ENCODE measurements at regions not wholly inside any gene's neighbourhood (a gene's known extent, or its start where the extent isn't known, plus 50 kb on each side); places are given as distances from the start of the nearest gene placed in this dataset.

GRCh38 chr6:119540417-119540816 is 190.9 kb upstream of the MAN1A1 start:
- no peak for DNase-seq (ENCODE audit: low read depth in 2 of 2)
- H3K9ac ChIP-seq (ENCODE audit: insufficient read depth, low read length): no peak overlapping the region
- H3K9me3 ChIP-seq (ENCODE audit: control insufficient read depth, insufficient read depth, low read depth, low read length): no peaks in the 10 kb centered on the region
- H3K4me3 ChIP-seq (replicated peaks in 1 of 4; ENCODE audit: control extremely low read depth in 1 of 4, insufficient read depth in 1 of 4, low read depth in 3 of 4, low read length in 4 of 4): no peak overlapping the region
- H3K4me2 ChIP-seq (ENCODE audit: extremely low read depth, insufficient read depth, low read length): peak overlapping the region; percentile 1
- TF ChIP-seq CTCF (conservative IDR thresholded peaks at IDR 0.05 in 1 of 2, IDR thresholded peaks at IDR 0.05 in 1 of 2; ENCODE audit: low read depth in 1 of 2, low read length in 2 of 2) (no peak), EZH2 (IDR thresholded peaks at IDR 0.05; ENCODE audit: low read length, missing control alignments) (no peak)
- H3K27me3 ChIP-seq (ENCODE audit: control insufficient read depth, insufficient read depth, low read length): no peaks in the 10 kb centered on the region
- H4K20me1 ChIP-seq (ENCODE audit: control insufficient read depth, extremely low read depth, insufficient read depth, low read length): no peaks in the 10 kb centered on the region
- H2AFZ ChIP-seq (ENCODE audit: low read length): no peak overlapping the region
- no peaks in the 10 kb centered on the region for H3K36me3 ChIP-seq (ENCODE audit: control insufficient read depth, insufficient read depth, low read length)
- peak overlapping the region; percentile 2 for H3K27ac ChIP-seq (ENCODE audit: insufficient read depth, low read length)
- H3K4me1 ChIP-seq (ENCODE audit: control insufficient read depth, extremely low read depth, insufficient read depth, low read length): peaks cover 14% of the 10 kb centered on the region
- H3K79me2 ChIP-seq (ENCODE audit: control insufficient read depth, insufficient read depth, low read length): no peaks in the 10 kb centered on the region

GRCh38 chr6:119539066-119539746 is 189.6 kb upstream of the MAN1A1 start:
- DNase-seq (ENCODE audit: low read depth in 2 of 2): no peak
- Histone ChIP-seq H3K4me1 (ENCODE audit: control insufficient read depth, extremely low read depth, insufficient read depth, low read length) (peaks cover 14% of the 10 kb centered on the region), H3K79me2 (ENCODE audit: control insufficient read depth, insufficient read depth, low read length) (no peaks in the 10 kb centered on the region), H3K27me3 (ENCODE audit: control insufficient read depth, insufficient read depth, low read length) (no peaks in the 10 kb centered on the region), H2AFZ (ENCODE audit: low read length) (no peak overlapping the region), H3K9ac (ENCODE audit: insufficient read depth, low read length) (no peak overlapping the region), H3K27ac (ENCODE audit: insufficient read depth, low read length) (no peak overlapping the region), H3K4me2 (ENCODE audit: extremely low read depth, insufficient read depth, low read length) (no peak overlapping the region), H3K4me3 (replicated peaks in 1 of 4; ENCODE audit: control extremely low read depth in 1 of 4, insufficient read depth in 1 of 4, low read depth in 3 of 4, low read length in 4 of 4) (no peak overlapping the region), H3K9me3 (ENCODE audit: control insufficient read depth, insufficient read depth, low read depth, low read length) (no peaks in the 10 kb centered on the region), H3K36me3 (ENCODE audit: control insufficient read depth, insufficient read depth, low read length) (no peaks in the 10 kb centered on the region), H4K20me1 (ENCODE audit: control insufficient read depth, extremely low read depth, insufficient read depth, low read length) (no peaks in the 10 kb centered on the region)
- no peak for TF ChIP-seq CTCF (conservative IDR thresholded peaks at IDR 0.05 in 1 of 2, IDR thresholded peaks at IDR 0.05 in 1 of 2; ENCODE audit: low read depth in 1 of 2, low read length in 2 of 2)
- no peak for TF ChIP-seq EZH2 (IDR thresholded peaks at IDR 0.05; ENCODE audit: low read length, missing control alignments)

GRCh38 chr6:119536666-119537065 is 187.1 kb upstream of the MAN1A1 start:
- peaks cover 19% of the 10 kb centered on the region for H3K4me1 ChIP-seq (ENCODE audit: control insufficient read depth, extremely low read depth, insufficient read depth, low read length)
- H3K27me3 ChIP-seq (ENCODE audit: control insufficient read depth, insufficient read depth, low read length): no peaks in the 10 kb centered on the region
- DNase-seq (ENCODE audit: low read depth in 2 of 2): no peak
- no peak overlapping the region for H3K27ac ChIP-seq (ENCODE audit: insufficient read depth, low read length)
- no peak overlapping the region for H3K4me2 ChIP-seq (ENCODE audit: extremely low read depth, insufficient read depth, low read length)
- H3K9me3 ChIP-seq (ENCODE audit: control insufficient read depth, insufficient read depth, low read depth, low read length): no peaks in the 10 kb centered on the region
- no peak overlapping the region for H3K9ac ChIP-seq (ENCODE audit: insufficient read depth, low read length)
- H2AFZ ChIP-seq (ENCODE audit: low read length): no peak overlapping the region
- H3K36me3 ChIP-seq (ENCODE audit: control insufficient read depth, insufficient read depth, low read length): no peaks in the 10 kb centered on the region
- no peaks in the 10 kb centered on the region for H3K79me2 ChIP-seq (ENCODE audit: control insufficient read depth, insufficient read depth, low read length)
- no peak for TF ChIP-seq CTCF (conservative IDR thresholded peaks at IDR 0.05 in 1 of 2, IDR thresholded peaks at IDR 0.05 in 1 of 2; ENCODE audit: low read depth in 1 of 2, low read length in 2 of 2)
- H3K4me3 ChIP-seq (replicated peaks in 1 of 4; ENCODE audit: control extremely low read depth in 1 of 4, insufficient read depth in 1 of 4, low read depth in 3 of 4, low read length in 4 of 4): no peak overlapping the region
- no peaks in the 10 kb centered on the region for H4K20me1 ChIP-seq (ENCODE audit: control insufficient read depth, extremely low read depth, insufficient read depth, low read length)
